Loucy (cell line): ENCODE measurements at regions not wholly inside any gene's neighbourhood (a gene's known extent, or its start where the extent isn't known, plus 50 kb on each side); places are given as distances from the start of the nearest gene placed in this dataset.

Experiments used
- EZH2phosphoT487 ChIP-seq: fragments of 200-600 bp; IDR thresholded peaks from 2 replicates; pipeline ENCODE4 v1.6.1; 2018; ENCODE audit warnings: antibody characterized with exemption, mild to moderate bottlenecking, moderate library complexity, borderline replicate concordance
- TF ChIP-seq, protein P1 (sequence below): fragments of 200-600 bp; sonication (generic); conservative IDR thresholded peaks from 2 replicates; pipeline ENCODE4 v1.5.1; 2014; ENCODE audit warnings: mild to moderate bottlenecking, antibody characterized with exemption, low read length

DNA sequence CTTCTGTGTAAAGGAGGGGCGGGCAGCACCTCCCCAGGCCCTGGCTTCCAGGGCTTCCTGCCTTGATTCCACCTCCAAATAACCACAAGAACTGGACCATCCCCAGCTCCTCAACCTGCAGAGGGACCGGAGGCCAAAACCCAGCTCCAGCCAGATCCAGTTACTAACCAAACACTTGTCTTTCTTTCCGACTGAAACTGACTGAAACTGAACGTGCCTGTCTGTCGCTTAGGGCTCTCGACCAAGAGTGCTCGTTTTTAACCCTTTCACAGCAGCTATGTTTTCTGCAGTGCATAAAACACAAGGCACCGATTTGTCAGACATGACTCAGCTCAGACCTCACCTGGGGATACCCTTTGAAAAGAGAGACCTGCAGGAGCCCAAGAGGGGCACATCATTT is 249.9 kb upstream of the SIX2 start:
- TF ChIP-seq, protein P1, sequence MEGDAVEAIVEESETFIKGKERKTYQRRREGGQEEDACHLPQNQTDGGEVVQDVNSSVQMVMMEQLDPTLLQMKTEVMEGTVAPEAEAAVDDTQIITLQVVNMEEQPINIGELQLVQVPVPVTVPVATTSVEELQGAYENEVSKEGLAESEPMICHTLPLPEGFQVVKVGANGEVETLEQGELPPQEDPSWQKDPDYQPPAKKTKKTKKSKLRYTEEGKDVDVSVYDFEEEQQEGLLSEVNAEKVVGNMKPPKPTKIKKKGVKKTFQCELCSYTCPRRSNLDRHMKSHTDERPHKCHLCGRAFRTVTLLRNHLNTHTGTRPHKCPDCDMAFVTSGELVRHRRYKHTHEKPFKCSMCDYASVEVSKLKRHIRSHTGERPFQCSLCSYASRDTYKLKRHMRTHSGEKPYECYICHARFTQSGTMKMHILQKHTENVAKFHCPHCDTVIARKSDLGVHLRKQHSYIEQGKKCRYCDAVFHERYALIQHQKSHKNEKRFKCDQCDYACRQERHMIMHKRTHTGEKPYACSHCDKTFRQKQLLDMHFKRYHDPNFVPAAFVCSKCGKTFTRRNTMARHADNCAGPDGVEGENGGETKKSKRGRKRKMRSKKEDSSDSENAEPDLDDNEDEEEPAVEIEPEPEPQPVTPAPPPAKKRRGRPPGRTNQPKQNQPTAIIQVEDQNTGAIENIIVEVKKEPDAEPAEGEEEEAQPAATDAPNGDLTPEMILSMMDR: no peak
- TF ChIP-seq EZH2phosphoT487: no peak
